IMR-90 (cell line): ENCODE measurements at regions not wholly inside any gene's neighbourhood (a gene's known extent, or its start where the extent isn't known, plus 50 kb on each side); places are given as distances from the start of the nearest gene placed in this dataset.

Source experiments
- MAFK ChIP-seq: IDR thresholded peaks from 2 replicates; pipeline ENCODE4 v1.6.1; 2012; ENCODE audit warnings: low read depth, low read length, improper control_type of control experiment
- POLR2A ChIP-seq: IDR thresholded peaks from 2 replicates; pipeline ENCODE4 v1.6.1; 2012; ENCODE audit warnings: mild to moderate bottlenecking, low read depth, low read length
- TF ChIP-seq, protein P1 (sequence below): conservative IDR thresholded peaks from 2 replicates; pipeline ENCODE4 v1.5.1; 2012; ENCODE audit warnings: mild to moderate bottlenecking, low read depth, low read length, improper control_type of control experiment
- TF ChIP-seq, protein P2 (sequence below): fragments of 150-350 bp; IDR thresholded peaks from 2 replicates; pipeline ENCODE4 v1.6.1; 2017; ENCODE audit warnings: mild to moderate bottlenecking, antibody characterized with exemption, low read length, low read depth
- TF ChIP-seq, protein P3 (sequence below): fragments of 150-350 bp; IDR thresholded peaks from 2 replicates; pipeline ENCODE4 v1.6.1; 2016; ENCODE audit warnings: low read depth, mild to moderate bottlenecking, low read length, moderate library complexity, borderline replicate concordance

DNA sequence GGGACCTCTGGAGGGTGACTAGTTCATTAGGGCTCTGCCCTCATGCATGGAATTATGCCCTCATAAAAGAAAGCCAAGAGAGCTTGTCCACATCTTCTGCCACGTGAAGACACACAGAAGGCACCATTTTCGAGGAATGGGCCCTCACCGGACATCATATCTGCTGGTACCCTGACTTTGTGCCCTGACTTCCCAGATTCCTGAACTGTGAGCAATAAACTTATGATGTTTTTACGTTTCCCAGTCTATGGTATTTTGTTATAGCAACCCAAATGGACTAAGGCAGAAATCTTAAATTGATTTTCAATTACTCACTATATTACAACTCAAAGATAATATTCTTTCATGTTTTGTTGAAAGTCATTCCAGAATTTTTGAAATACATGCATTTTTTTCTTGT lies 163.8 kb upstream of the PAPPA start:
- TF ChIP-seq, protein P1, sequence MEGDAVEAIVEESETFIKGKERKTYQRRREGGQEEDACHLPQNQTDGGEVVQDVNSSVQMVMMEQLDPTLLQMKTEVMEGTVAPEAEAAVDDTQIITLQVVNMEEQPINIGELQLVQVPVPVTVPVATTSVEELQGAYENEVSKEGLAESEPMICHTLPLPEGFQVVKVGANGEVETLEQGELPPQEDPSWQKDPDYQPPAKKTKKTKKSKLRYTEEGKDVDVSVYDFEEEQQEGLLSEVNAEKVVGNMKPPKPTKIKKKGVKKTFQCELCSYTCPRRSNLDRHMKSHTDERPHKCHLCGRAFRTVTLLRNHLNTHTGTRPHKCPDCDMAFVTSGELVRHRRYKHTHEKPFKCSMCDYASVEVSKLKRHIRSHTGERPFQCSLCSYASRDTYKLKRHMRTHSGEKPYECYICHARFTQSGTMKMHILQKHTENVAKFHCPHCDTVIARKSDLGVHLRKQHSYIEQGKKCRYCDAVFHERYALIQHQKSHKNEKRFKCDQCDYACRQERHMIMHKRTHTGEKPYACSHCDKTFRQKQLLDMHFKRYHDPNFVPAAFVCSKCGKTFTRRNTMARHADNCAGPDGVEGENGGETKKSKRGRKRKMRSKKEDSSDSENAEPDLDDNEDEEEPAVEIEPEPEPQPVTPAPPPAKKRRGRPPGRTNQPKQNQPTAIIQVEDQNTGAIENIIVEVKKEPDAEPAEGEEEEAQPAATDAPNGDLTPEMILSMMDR = no peak
- TF ChIP-seq, protein P2, sequence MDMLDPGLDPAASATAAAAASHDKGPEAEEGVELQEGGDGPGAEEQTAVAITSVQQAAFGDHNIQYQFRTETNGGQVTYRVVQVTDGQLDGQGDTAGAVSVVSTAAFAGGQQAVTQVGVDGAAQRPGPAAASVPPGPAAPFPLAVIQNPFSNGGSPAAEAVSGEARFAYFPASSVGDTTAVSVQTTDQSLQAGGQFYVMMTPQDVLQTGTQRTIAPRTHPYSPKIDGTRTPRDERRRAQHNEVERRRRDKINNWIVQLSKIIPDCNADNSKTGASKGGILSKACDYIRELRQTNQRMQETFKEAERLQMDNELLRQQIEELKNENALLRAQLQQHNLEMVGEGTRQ = no peak
- TF ChIP-seq, protein P3, sequence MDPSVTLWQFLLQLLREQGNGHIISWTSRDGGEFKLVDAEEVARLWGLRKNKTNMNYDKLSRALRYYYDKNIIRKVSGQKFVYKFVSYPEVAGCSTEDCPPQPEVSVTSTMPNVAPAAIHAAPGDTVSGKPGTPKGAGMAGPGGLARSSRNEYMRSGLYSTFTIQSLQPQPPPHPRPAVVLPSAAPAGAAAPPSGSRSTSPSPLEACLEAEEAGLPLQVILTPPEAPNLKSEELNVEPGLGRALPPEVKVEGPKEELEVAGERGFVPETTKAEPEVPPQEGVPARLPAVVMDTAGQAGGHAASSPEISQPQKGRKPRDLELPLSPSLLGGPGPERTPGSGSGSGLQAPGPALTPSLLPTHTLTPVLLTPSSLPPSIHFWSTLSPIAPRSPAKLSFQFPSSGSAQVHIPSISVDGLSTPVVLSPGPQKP = no peak
- no peak for TF ChIP-seq POLR2A
- no peak for TF ChIP-seq MAFK
